ENCODE measurements at regions not wholly inside any gene's neighbourhood (a gene's known extent, or its start where the extent isn't known, plus 50 kb on each side); places are given as distances from the start of the nearest gene placed in this dataset.

- Histone ChIP-seq H3K4me1 (ENCODE audit: insufficient read depth) (no peaks in the 10 kb centered on the region), H3K4me3 (no peak overlapping the region), H3K27ac (ENCODE audit: low read depth) (no peak overlapping the region), H3K79me2 (replicated peaks; ENCODE audit: insufficient read depth) (no peaks in the 10 kb centered on the region), H3K36me3 (ENCODE audit: insufficient read depth) (no peaks in the 10 kb centered on the region), H3K4me2 (no peak overlapping the region), H3K27me3 (ENCODE audit: insufficient read depth) (no peaks in the 10 kb centered on the region), H3K9me2 (ENCODE audit: insufficient read depth) (peaks cover 2% of the 10 kb centered on the region; the same call in 1 of the 2 replicates), H4K20me1 (replicated peaks; ENCODE audit: insufficient read depth) (no peaks in the 10 kb centered on the region), H2AFZ (no peak overlapping the region), H3F3A (replicated peaks; ENCODE audit: low read depth) (no peaks in the 10 kb centered on the region)
- peaks cover 2% of the 10 kb centered on the region for H3K27me3 Mint-ChIP-seq (ENCODE audit: insufficient read depth, low read depth, poor library complexity)
- H3K36me3 Mint-ChIP-seq (ENCODE audit: low read depth): no peaks in the 10 kb centered on the region
- H3K4me3 Mint-ChIP-seq: no peak overlapping the region
- TF ChIP-seq REST (IDR thresholded peaks at IDR 0.05; ENCODE audit: unreplicated experiment): no peak
- no peak for TF ChIP-seq NANOG (IDR thresholded peaks at IDR 0.05; ENCODE audit: borderline replicate concordance)
- TF ChIP-seq POLR2AphosphoS5 (IDR thresholded peaks at IDR 0.05; ENCODE audit: low read depth): no peak
- no peak for TF ChIP-seq ZNF462 (CRISPR knock-in tag; IDR thresholded peaks at IDR 0.05)
- TF ChIP-seq EZH2phosphoT487 (IDR thresholded peaks at IDR 0.05; ENCODE audit: unreplicated experiment): no peak
- no peak for TF ChIP-seq CREB1 (CRISPR knock-in tag; IDR thresholded peaks at IDR 0.05; ENCODE audit: low read depth)
- no peak for TF ChIP-seq EZH2 (IDR thresholded peaks at IDR 0.05; ENCODE audit: low read depth, unreplicated experiment)
- TF ChIP-seq CTCF (conservative IDR thresholded peaks at IDR 0.05; ENCODE audit: low read depth in 2 of 2): no peak
- H3K27ac Mint-ChIP-seq: no peak overlapping the region
- H3K4me1 Mint-ChIP-seq: no peaks in the 10 kb centered on the region; the same call in 2 of the 3 replicates
- ATAC-seq (no peak), DNase-seq (ENCODE audit: low spot score) (no peak)
- H3K9me3 Mint-ChIP-seq: no peaks in the 10 kb centered on the region
Measured at GRCh38 chr14:66139432-66139831, 346.7 kb upstream of the CCDC196 start.
